ENCODE measurements at regions not wholly inside any gene's neighbourhood (a gene's known extent, or its start where the extent isn't known, plus 50 kb on each side); places are given as distances from the start of the nearest gene placed in this dataset.

- DNase-seq (ENCODE audit: low read depth): no peak
Observed at GRCh38 chr10:64081947-64082482, 560.8 kb downstream of the REEP3 start.

GRCh38 chr10:64086083-64086767 lies 565.0 kb downstream of the REEP3 start:
- no peak for DNase-seq (ENCODE audit: low read depth)

- DNase-seq (ENCODE audit: low read depth): no peak
Observed at GRCh38 chr10:64089648-64090047, 568.4 kb downstream of the REEP3 start.

GRCh38 chr10:64090865-64091264 lies 569.7 kb downstream of the REEP3 start:
- no peak for DNase-seq (ENCODE audit: low read depth)

GRCh38 chr10:64091897-64092296 lies 570.7 kb downstream of the REEP3 start:
- DNase-seq (ENCODE audit: low read depth): no peak

- DNase-seq (ENCODE audit: low read depth): no peak
Observed at GRCh38 chr10:64093304-64093703, 572.1 kb downstream of the REEP3 start.

- DNase-seq (ENCODE audit: low read depth): no peak
Observed at GRCh38 chr10:64093946-64094535, 572.8 kb downstream of the REEP3 start.

GRCh38 chr10:64096941-64097340 lies 575.7 kb downstream of the REEP3 start:
- DNase-seq (ENCODE audit: low read depth): no peak

GRCh38 chr10:64097391-64098122 lies 576.4 kb downstream of the REEP3 start:
- DNase-seq (ENCODE audit: low read depth): no peak

GRCh38 chr10:64098994-64099393 lies 577.8 kb downstream of the REEP3 start:
- no peak for DNase-seq (ENCODE audit: low read depth)

GRCh38 chr10:64101606-64102263 lies 580.5 kb downstream of the REEP3 start:
- DNase-seq (ENCODE audit: low read depth): no peak

GRCh38 chr10:64102264-64102633 lies 581.0 kb downstream of the REEP3 start:
- DNase-seq (ENCODE audit: low read depth): no peak

- no peak for DNase-seq (ENCODE audit: low read depth)
Observed at GRCh38 chr10:64102916-64103315, 581.7 kb downstream of the REEP3 start.

- no peak for DNase-seq (ENCODE audit: low read depth)
Observed at GRCh38 chr10:64103750-64104470, 582.7 kb downstream of the REEP3 start.

- no peak for DNase-seq (ENCODE audit: low read depth)
Observed at GRCh38 chr10:64109926-64110495, 588.8 kb downstream of the REEP3 start.

GRCh38 chr10:64112701-64113355 lies 591.6 kb downstream of the REEP3 start:
- no peak for DNase-seq (ENCODE audit: low read depth)

GRCh38 chr10:64113375-64113774 lies 592.2 kb downstream of the REEP3 start:
- DNase-seq (ENCODE audit: low read depth): no peak

- DNase-seq (ENCODE audit: low read depth): no peak
Observed at GRCh38 chr10:64113792-64114191, 592.6 kb downstream of the REEP3 start.

GRCh38 chr10:64115471-64115870 lies 594.3 kb downstream of the REEP3 start:
- DNase-seq (ENCODE audit: low read depth): no peak

- no peak for DNase-seq (ENCODE audit: low read depth)
Observed at GRCh38 chr10:64115908-64116643, 594.9 kb downstream of the REEP3 start.
